ENCODE measurements at regions not wholly inside any gene's neighbourhood (a gene's known extent, or its start where the extent isn't known, plus 50 kb on each side); places are given as distances from the start of the nearest gene placed in this dataset.

GRCh38 chr1:169003864-169004516 is 102.5 kb upstream of the ATP1B1 start:
- peaks cover 11% of the 10 kb centered on the region for H3K4me1 Mint-ChIP-seq (ENCODE audit: low read depth, unreplicated experiment)
- H3K4me3 Mint-ChIP-seq (ENCODE audit: unreplicated experiment) = no peak overlapping the region
- H3K4me2 ChIP-seq (ENCODE audit: low read length) = no peak overlapping the region
- TF ChIP-seq EZH2 (IDR thresholded peaks at IDR 0.05; ENCODE audit: insufficient read depth, low read length) (no peak), CTCF (IDR thresholded peaks at IDR 0.05; ENCODE audit: insufficient read depth, low read depth, low read length) (no peak)
- H3K36me3 Mint-ChIP-seq (ENCODE audit: low read depth, unreplicated experiment) = no peaks in the 10 kb centered on the region
- peak overlapping the region; percentile 56 for H3K27ac Mint-ChIP-seq (ENCODE audit: unreplicated experiment)
- H3K9ac ChIP-seq (ENCODE audit: low read length) = no peak overlapping the region
- no peaks in the 10 kb centered on the region for H3K27me3 ChIP-seq (ENCODE audit: insufficient read depth, low read length)
- no peak for FAIRE-seq
- DNase-seq (ENCODE audit: low read depth) = peak; percentile 1
- H3K79me2 ChIP-seq (ENCODE audit: insufficient read depth, low read length) = no peaks in the 10 kb centered on the region
- no peaks in the 10 kb centered on the region for H3K27me3 Mint-ChIP-seq (ENCODE audit: low read depth, unreplicated experiment)
- H2AFZ ChIP-seq (ENCODE audit: low read depth, low read length) = no peak overlapping the region
- no peaks in the 10 kb centered on the region for H3K4me1 ChIP-seq (ENCODE audit: insufficient read depth, low read length)
- H3K36me3 ChIP-seq (ENCODE audit: insufficient read depth, low read length) = no peaks in the 10 kb centered on the region
- no peaks in the 10 kb centered on the region for H4K20me1 ChIP-seq (ENCODE audit: insufficient read depth, low read length)
- H3K9me3 ChIP-seq (ENCODE audit: insufficient read depth, low read depth, low read length) = no peaks in the 10 kb centered on the region
- no peak overlapping the region for H3K27ac ChIP-seq (ENCODE audit: low read depth, low read length)
- no peaks in the 10 kb centered on the region for H3K9me3 Mint-ChIP-seq (ENCODE audit: unreplicated experiment)
- H3K4me3 ChIP-seq (ENCODE audit: insufficient read depth, low read depth, low read length) = no peak overlapping the region

DNA sequence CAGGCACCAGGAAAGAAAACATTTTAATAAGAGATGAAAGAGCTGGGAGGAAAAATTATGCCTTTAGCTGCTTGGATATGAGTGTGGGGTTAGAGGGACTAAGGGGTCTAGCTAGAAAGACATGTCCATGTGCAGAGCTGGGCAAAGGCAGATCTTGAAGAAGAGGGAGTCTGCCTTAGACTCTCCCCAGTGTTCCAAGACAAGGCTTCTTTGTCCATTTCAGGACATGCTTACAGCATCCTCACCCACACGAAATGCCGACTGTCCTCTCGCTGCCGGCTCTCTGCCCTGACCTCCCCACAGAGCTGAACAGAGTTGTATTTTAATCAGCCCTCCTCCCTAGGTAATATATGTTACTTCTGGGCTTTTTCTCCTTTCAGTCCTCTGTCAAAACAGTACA is 100.7 kb upstream of the ATP1B1 start:
- H2AFZ ChIP-seq (ENCODE audit: low read depth, low read length) = no peak overlapping the region
- Mint-ChIP-seq H3K27me3 (ENCODE audit: low read depth, unreplicated experiment) (no peaks in the 10 kb centered on the region), H3K27ac (ENCODE audit: unreplicated experiment) (no peak overlapping the region), H3K9me3 (ENCODE audit: unreplicated experiment) (no peaks in the 10 kb centered on the region), H3K36me3 (ENCODE audit: low read depth, unreplicated experiment) (no peaks in the 10 kb centered on the region), H3K4me3 (ENCODE audit: unreplicated experiment) (no peak overlapping the region), H3K4me1 (ENCODE audit: low read depth, unreplicated experiment) (peaks cover 6% of the 10 kb centered on the region)
- H3K27ac ChIP-seq (ENCODE audit: low read depth, low read length) = no peak overlapping the region
- TF ChIP-seq CTCF (IDR thresholded peaks at IDR 0.05; ENCODE audit: insufficient read depth, low read depth, low read length) = no peak
- no peak for TF ChIP-seq EZH2 (IDR thresholded peaks at IDR 0.05; ENCODE audit: insufficient read depth, low read length)
- no peaks in the 10 kb centered on the region for H3K4me1 ChIP-seq (ENCODE audit: insufficient read depth, low read length)
- no peak overlapping the region for H3K4me3 ChIP-seq (ENCODE audit: insufficient read depth, low read depth, low read length)
- H3K9me3 ChIP-seq (ENCODE audit: insufficient read depth, low read depth, low read length) = no peaks in the 10 kb centered on the region
- no peaks in the 10 kb centered on the region for H4K20me1 ChIP-seq (ENCODE audit: insufficient read depth, low read length)
- no peaks in the 10 kb centered on the region for H3K36me3 ChIP-seq (ENCODE audit: insufficient read depth, low read length)
- H3K4me2 ChIP-seq (ENCODE audit: low read length) = no peak overlapping the region
- DNase-seq (ENCODE audit: low read depth) = no peak
- no peak overlapping the region for H3K9ac ChIP-seq (ENCODE audit: low read length)
- no peaks in the 10 kb centered on the region for H3K79me2 ChIP-seq (ENCODE audit: insufficient read depth, low read length)
- FAIRE-seq = no peak
- H3K27me3 ChIP-seq (ENCODE audit: insufficient read depth, low read length) = no peaks in the 10 kb centered on the region

- H3K79me2 ChIP-seq (ENCODE audit: insufficient read depth, low read length) = no peaks in the 10 kb centered on the region
- DNase-seq (ENCODE audit: low read depth) (no peak), FAIRE-seq (no peak)
- H3K4me3 ChIP-seq (ENCODE audit: insufficient read depth, low read depth, low read length) = no peak overlapping the region
- Mint-ChIP-seq H3K4me1 (ENCODE audit: low read depth, unreplicated experiment) (no peaks in the 10 kb centered on the region), H3K27me3 (ENCODE audit: low read depth, unreplicated experiment) (no peaks in the 10 kb centered on the region), H3K27ac (ENCODE audit: unreplicated experiment) (no peak overlapping the region), H3K9me3 (ENCODE audit: unreplicated experiment) (no peaks in the 10 kb centered on the region), H3K36me3 (ENCODE audit: low read depth, unreplicated experiment) (no peaks in the 10 kb centered on the region), H3K4me3 (ENCODE audit: unreplicated experiment) (no peak overlapping the region)
- TF ChIP-seq EZH2 (IDR thresholded peaks at IDR 0.05; ENCODE audit: insufficient read depth, low read length) (no peak), CTCF (IDR thresholded peaks at IDR 0.05; ENCODE audit: insufficient read depth, low read depth, low read length) (no peak)
- H3K4me1 ChIP-seq (ENCODE audit: insufficient read depth, low read length) = no peaks in the 10 kb centered on the region
- no peak overlapping the region for H2AFZ ChIP-seq (ENCODE audit: low read depth, low read length)
- H3K9ac ChIP-seq (ENCODE audit: low read length) = no peak overlapping the region
- no peaks in the 10 kb centered on the region for H4K20me1 ChIP-seq (ENCODE audit: insufficient read depth, low read length)
- no peaks in the 10 kb centered on the region for H3K36me3 ChIP-seq (ENCODE audit: insufficient read depth, low read length)
- no peak overlapping the region for H3K4me2 ChIP-seq (ENCODE audit: low read length)
- H3K27ac ChIP-seq (ENCODE audit: low read depth, low read length) = no peak overlapping the region
- no peaks in the 10 kb centered on the region for H3K9me3 ChIP-seq (ENCODE audit: insufficient read depth, low read depth, low read length)
- H3K27me3 ChIP-seq (ENCODE audit: insufficient read depth, low read length) = no peaks in the 10 kb centered on the region
Observed at GRCh38 chr1:169009666-169010065, 96.8 kb upstream of the ATP1B1 start.

All from astrocyte (in vitro differentiated cells and primary cell).